H1 (cell line): ENCODE measurements at regions not wholly inside any gene's neighbourhood (a gene's known extent, or its start where the extent isn't known, plus 50 kb on each side); places are given as distances from the start of the nearest gene placed in this dataset.

Source experiments
- CTCF ChIA-PET: fragments of 300-600 bp; sonication (Branson Sonifier 250); formaldehyde crosslinking; loops from one replicate; lab custom pipeline; 2021; ENCODE audit not compliant: partially characterized antibody; lab: Charles Lee
- POLR2A ChIA-PET: fragments of 300-600 bp; sonication (Branson Sonifier 250); formaldehyde crosslinking; loops from one replicate; lab custom pipeline; 2021; ENCODE audit warnings: inconsistent platforms; ENCODE audit not compliant: partially characterized antibody; lab: Charles Lee
- DNase-seq, 2 experiments: peaks; one replicate each; pipeline versions ENCODE4 v3.0.0 to v3.0.0-alpha.2; 2010 to 2022; ENCODE audit warnings: low spot score in 2 of 2, low read depth in 1 of 2, mixed read lengths in 1 of 2
- FAIRE-seq: peaks from 2 replicates; lab custom pipeline; 2011; peaks lifted over from hg19 to GRCh38; lab: Jason Lieb, UNC
- H2AFZ ChIP-seq: 2 replicates; pipeline ENCODE4 v1.8.1; 2012; ENCODE audit warnings: low read length, inconsistent platforms
- H2AK5ac ChIP-seq: 2 replicates; pipeline ENCODE4 v1.6.1; 2013; ENCODE audit warnings: low read depth, low read length
- H2BK120ac ChIP-seq: replicated peaks from 2 replicates; pipeline ENCODE3; 2013; ENCODE audit warnings: low read depth, low read length, inconsistent platforms
- H2BK12ac ChIP-seq: 2 replicates; pipeline ENCODE4 v1.6.1; 2013; ENCODE audit warnings: low read depth, low read length
- H2BK15ac ChIP-seq: 2 replicates; pipeline ENCODE4 v1.6.1; 2013; ENCODE audit warnings: low read length
- H2BK20ac ChIP-seq: 2 replicates; pipeline ENCODE4 v1.6.1; 2013; ENCODE audit warnings: low read length
- H2BK5ac ChIP-seq: 2 replicates; pipeline ENCODE4 v1.6.1; 2013; ENCODE audit warnings: low read depth, low read length
- H3K14ac ChIP-seq: 2 replicates; pipeline ENCODE4 v1.6.1; 2013; ENCODE audit warnings: inconsistent platforms; ENCODE audit not compliant: insufficient read length
- H3K18ac ChIP-seq: 2 replicates; pipeline ENCODE4 v1.6.1; 2013; ENCODE audit warnings: low read length; ENCODE audit errors: extremely low read depth
- H3K23ac ChIP-seq: 2 replicates; pipeline ENCODE4 v1.6.1; 2013; ENCODE audit warnings: inconsistent platforms; ENCODE audit not compliant: insufficient read length
- H3K23me2 ChIP-seq: 2 replicates; pipeline ENCODE4 v1.6.1; 2013; ENCODE audit warnings: low read depth, low read length
- H3K27ac ChIP-seq: 2 replicates; pipeline ENCODE4 v1.6.1; 2011; ENCODE audit warnings: low read depth, low read length, inconsistent platforms
- H3K27me3 ChIP-seq, 4 experiments: replicated peaks in 1 of 4; 1 replicate in 1 of 4; 2 replicates in 3 of 4; pipeline versions ENCODE4 v1.6.1 to v1.8.1; 2011 to 2013; ENCODE audit warnings: low read length in 3 of 4, mild to moderate bottlenecking in 3 of 4, inconsistent platforms in 2 of 4, mixed read lengths in 2 of 4, moderate library complexity in 1 of 4; ENCODE audit not compliant: control insufficient read depth in 3 of 4, insufficient read depth in 3 of 4; ENCODE audit errors: extremely low read depth in 1 of 4
- H3K36me3 ChIP-seq, 4 experiments: 2 replicates each; pipeline versions ENCODE4 v1.6.1 to v1.8.1; 2011 to 2013; ENCODE audit warnings: mild to moderate bottlenecking in 4 of 4, low read length in 3 of 4, moderate library complexity in 2 of 4, control low read depth in 1 of 4, inconsistent platforms in 1 of 4; ENCODE audit not compliant: insufficient read depth in 4 of 4, control insufficient read depth in 2 of 4
- H3K4ac ChIP-seq: replicated peaks from 2 replicates; pipeline ENCODE3; 2013; ENCODE audit warnings: low read length, low read depth, mixed read lengths, inconsistent platforms; ENCODE audit not compliant: insufficient read length
- H3K4me1 ChIP-seq, 4 experiments: replicated peaks in 1 of 4; 1 replicate in 1 of 4; 2 replicates in 3 of 4; pipeline versions ENCODE4 v1.6.1 to v1.8.1; 2011 to 2013; ENCODE audit warnings: low read length in 3 of 4, inconsistent platforms in 2 of 4, mixed read lengths in 1 of 4; ENCODE audit not compliant: insufficient read depth in 4 of 4, control insufficient read depth in 3 of 4
- H3K4me2 ChIP-seq, 2 experiments: 2 replicates each; pipeline versions ENCODE4 v1.6.1 to v1.8.1; 2011 to 2013; ENCODE audit warnings: low read depth in 2 of 2, low read length in 2 of 2, control low read depth in 1 of 2, inconsistent platforms in 1 of 2, mild to moderate bottlenecking in 1 of 2; ENCODE audit not compliant: insufficient read depth in 1 of 2
- H3K4me3 ChIP-seq, 4 experiments: fragments of 200-600, 300-600 bp in 1 of 4; sonication (generic), shearing (Covaris generic), sonication (Bioruptor Twin) in 1 of 4; 2 replicates each; pipeline versions ENCODE4 v1.5.1 to v1.8.1; 2011 to 2016; ENCODE audit warnings: low read length in 4 of 4, low read depth in 3 of 4, control low read depth in 2 of 4, inconsistent platforms in 2 of 4, mild to moderate bottlenecking in 2 of 4, mixed read lengths in 1 of 4, moderate library complexity in 1 of 4; ENCODE audit not compliant: insufficient read depth in 2 of 4; ENCODE audit errors: extremely low read depth in 1 of 4
- H3K56ac ChIP-seq: replicated peaks from 2 replicates; pipeline ENCODE3; 2013; ENCODE audit warnings: low read depth, mild to moderate bottlenecking, mixed read lengths, low read length, inconsistent platforms; ENCODE audit not compliant: insufficient read length
- H3K79me1 ChIP-seq: 2 replicates; pipeline ENCODE4 v1.6.1; 2013; ENCODE audit warnings: low read depth, low read length, control low read depth
- H3K79me2 ChIP-seq, 2 experiments: 2 replicates each; pipeline versions ENCODE4 v1.6.1 to v1.8.1; 2012 to 2013; ENCODE audit warnings: low read length in 2 of 2, mild to moderate bottlenecking in 2 of 2, inconsistent platforms in 1 of 2; ENCODE audit not compliant: insufficient read depth in 2 of 2, control insufficient read depth in 1 of 2
- H3K9ac ChIP-seq, 4 experiments: replicated peaks in 1 of 4; 1 replicate in 1 of 4; 2 replicates in 3 of 4; pipeline versions ENCODE4 v1.6.1 to v1.8.1; 2011 to 2013; ENCODE audit warnings: low read depth in 3 of 4, low read length in 3 of 4, control low read depth in 2 of 4, mild to moderate bottlenecking in 2 of 4, moderate library complexity in 2 of 4, inconsistent platforms in 1 of 4; ENCODE audit errors: extremely low read depth in 1 of 4
- H3K9me3 ChIP-seq, 2 experiments: 2 replicates each; pipeline versions ENCODE4 v1.6.1 to v1.8.1; 2012 to 2013; ENCODE audit warnings: mild to moderate bottlenecking in 2 of 2, moderate library complexity in 2 of 2, control low read depth in 1 of 2, inconsistent platforms in 1 of 2, low read depth in 1 of 2, low read length in 1 of 2, mixed read lengths in 1 of 2; ENCODE audit not compliant: insufficient read depth in 2 of 2
- H4K20me1 ChIP-seq, 2 experiments: replicated peaks in 1 of 2; 2 replicates each; pipeline versions ENCODE3 to v1.8.1; 2011 to 2013; ENCODE audit warnings: inconsistent platforms in 2 of 2, low read length in 2 of 2, mild to moderate bottlenecking in 1 of 2; ENCODE audit not compliant: insufficient read depth in 2 of 2, control insufficient read depth in 1 of 2
- H4K5ac ChIP-seq: 2 replicates; pipeline ENCODE4 v1.6.1; 2013; ENCODE audit warnings: low read length, low read depth, mixed read lengths, inconsistent platforms; ENCODE audit not compliant: insufficient read length
- H4K8ac ChIP-seq: 2 replicates; pipeline ENCODE4 v1.8.0; 2013; ENCODE audit warnings: mild to moderate bottlenecking, moderate library complexity, low read length, inconsistent platforms; ENCODE audit not compliant: insufficient read depth; ENCODE audit errors: extremely low read depth
- H4K91ac ChIP-seq: replicated peaks from 2 replicates; pipeline ENCODE3; 2013; ENCODE audit warnings: low read length, mixed read lengths, inconsistent platforms; ENCODE audit not compliant: insufficient read length
- EP300 ChIP-seq, 2 experiments: IDR thresholded peaks; 1 replicate in 1 of 2; 2 replicates in 1 of 2; pipeline ENCODE4 v1.6.1; 2011 to 2012; ENCODE audit warnings: low read depth in 2 of 2, low read length in 2 of 2, mild to moderate bottlenecking in 2 of 2, borderline replicate concordance in 1 of 2, inconsistent platforms in 1 of 2, moderate library complexity in 1 of 2
- HDAC6 ChIP-seq: IDR thresholded peaks from one replicate; pipeline ENCODE4 v1.7.1; 2012; ENCODE audit warnings: low read depth, mild to moderate bottlenecking, inconsistent platforms, low read length, moderate library complexity
- SRF ChIP-seq: IDR thresholded peaks from 2 replicates; pipeline ENCODE4 v1.6.1; 2011; ENCODE audit warnings: mild to moderate bottlenecking, low read depth, low read length, moderate library complexity
- TBP ChIP-seq: IDR thresholded peaks from 2 replicates; pipeline ENCODE4 v1.6.1; 2011; ENCODE audit warnings: low read depth, low read length, improper control_type of control experiment
- WGBS, 2 experiments: shearing (Covaris generic) in 1 of 2; methylation state at CpG; one replicate each; pipeline versions ENCODE4 v1.1.6 to v1.1.7; 2013 to 2015; ENCODE audit warnings: low lambda C conversion rate in 2 of 2, mixed read lengths in 2 of 2, inconsistent platforms in 1 of 2, low coverage in 1 of 2, missing lambda C conversion rate in 1 of 2; ENCODE audit not compliant: insufficient replicate concordance in 2 of 2, insufficient coverage in 1 of 2, insufficient read length in 1 of 2; ENCODE audit errors: extremely low coverage in 1 of 2, missing lambda C conversion rate in 1 of 2; 5-methylcytosine and 5-hydroxymethylcytosine counted together

GRCh38 chr14:56956182-56956581 lies 145.9 kb upstream of the OTX2 start:
- Histone ChIP-seq H2BK15ac (no peak overlapping the region), H3K27me3 (no peaks in the 10 kb centered on the region), H2BK120ac (no peak overlapping the region), H3K18ac (no peak overlapping the region), H3K23ac (no peak overlapping the region), H2BK5ac (no peak overlapping the region), H2BK20ac (no peak overlapping the region), H3K4ac (no peak overlapping the region), H3K9ac (no peak overlapping the region), H3K9me3 (no peaks in the 10 kb centered on the region), H3K79me1 (no peaks in the 10 kb centered on the region), H4K91ac (no peak overlapping the region), H4K8ac (no peak overlapping the region), H3K4me1 (peaks cover 0 to 7% (median 0%) of the 10 kb centered on the region in 4 experiments; a peak in 2 of 7 replicates), H2BK12ac (no peak overlapping the region), H3K56ac (no peak overlapping the region), H3K36me3 (no peaks in the 10 kb centered on the region), H3K79me2 (no peaks in the 10 kb centered on the region)
- CTCF ChIA-PET: interaction anchor here (0.8 to 2.2 kb wide), 3 partner anchors 9 to 179 kb away, joined by 3 to 5 read pairs (median 3); no protein-coding TSS in a partner anchor
- DNase-seq (no peak), FAIRE-seq (no peak)
- TF ChIP-seq TBP: no peak
- TF ChIP-seq HDAC6: no peak
- TF ChIP-seq EP300 (IDR thresholded peaks at IDR 0.05; ENCODE audit: borderline replicate concordance in 1 of 2, low read depth in 2 of 2, low read length in 2 of 2): no peak
- TF ChIP-seq SRF: no peak
- TF ChIP-seq, all 59 proteins: peak for 0
- no peaks in the 10 kb centered on the region for H3K23me2 ChIP-seq
- H3K4me2 ChIP-seq: no peak overlapping the region
- H2AFZ ChIP-seq: no peak overlapping the region
- no peak overlapping the region for H4K5ac ChIP-seq
- H2AK5ac ChIP-seq: no peak overlapping the region
- no peak overlapping the region for H3K14ac ChIP-seq
- WGBS, 2 experiments: 95% methylated on average over 2 of the region's 2 CpGs; no CpG with 5 or more reads in 1 of the 2 experiments
- POLR2A ChIA-PET: no interaction called here
- H4K20me1 ChIP-seq: no peaks in the 10 kb centered on the region
- no peak overlapping the region for H3K4me3 ChIP-seq
- no peak overlapping the region for H3K27ac ChIP-seq
